ENCODE measurements at regions not wholly inside any gene's neighbourhood (a gene's known extent, or its start where the extent isn't known, plus 50 kb on each side); places are given as distances from the start of the nearest gene placed in this dataset.

- TF ChIP-seq CTCF (IDR thresholded peaks at IDR 0.05; ENCODE audit: low read depth, low read length, missing input control) (no peak), JUND (IDR thresholded peaks at IDR 0.05) (no peak), GABPA (IDR thresholded peaks at IDR 0.05 in 1 of 2, conservative IDR thresholded peaks at IDR 0.05 in 1 of 2) (no peak), REST (IDR thresholded peaks at IDR 0.05) (no peak), SP1 (IDR thresholded peaks at IDR 0.05) (no peak), FOXA2 (IDR thresholded peaks at IDR 0.05) (no peak), RAD21 (IDR thresholded peaks at IDR 0.05) (no peak)
- TF ChIP-seq, protein P1, sequence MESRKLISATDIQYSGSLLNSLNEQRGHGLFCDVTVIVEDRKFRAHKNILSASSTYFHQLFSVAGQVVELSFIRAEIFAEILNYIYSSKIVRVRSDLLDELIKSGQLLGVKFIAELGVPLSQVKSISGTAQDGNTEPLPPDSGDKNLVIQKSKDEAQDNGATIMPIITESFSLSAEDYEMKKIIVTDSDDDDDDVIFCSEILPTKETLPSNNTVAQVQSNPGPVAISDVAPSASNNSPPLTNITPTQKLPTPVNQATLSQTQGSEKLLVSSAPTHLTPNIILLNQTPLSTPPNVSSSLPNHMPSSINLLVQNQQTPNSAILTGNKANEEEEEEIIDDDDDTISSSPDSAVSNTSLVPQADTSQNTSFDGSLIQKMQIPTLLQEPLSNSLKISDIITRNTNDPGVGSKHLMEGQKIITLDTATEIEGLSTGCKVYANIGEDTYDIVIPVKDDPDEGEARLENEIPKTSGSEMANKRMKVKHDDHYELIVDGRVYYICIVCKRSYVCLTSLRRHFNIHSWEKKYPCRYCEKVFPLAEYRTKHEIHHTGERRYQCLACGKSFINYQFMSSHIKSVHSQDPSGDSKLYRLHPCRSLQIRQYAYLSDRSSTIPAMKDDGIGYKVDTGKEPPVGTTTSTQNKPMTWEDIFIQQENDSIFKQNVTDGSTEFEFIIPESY (IDR thresholded peaks at IDR 0.05): no peak
- Histone ChIP-seq H3K27me3 (ENCODE audit: control insufficient read depth in 4 of 4, insufficient read depth in 4 of 4, low read length in 3 of 4) (no peaks in the 10 kb centered on the region), H3K9ac (ENCODE audit: low read depth in 1 of 2, low read length in 2 of 2) (no peak overlapping the region), H3K4me3 (ENCODE audit: low read depth in 1 of 3, low read length in 3 of 3) (no peak overlapping the region), H3K27ac (ENCODE audit: low read depth in 1 of 2, low read length in 2 of 2) (no peak overlapping the region), H3K36me3 (ENCODE audit: control insufficient read depth in 4 of 4, insufficient read depth in 3 of 4, low read depth in 1 of 4, low read length in 3 of 4) (no peaks in the 10 kb centered on the region), H3K4me1 (ENCODE audit: control insufficient read depth in 4 of 4, insufficient read depth in 4 of 4, low read length in 3 of 4) (peaks cover 0 to 11% (median 3%) of the 10 kb centered on the region in 4 donors), H3K9me3 (ENCODE audit: control insufficient read depth in 4 of 4, low read length in 3 of 4) (no peaks in the 10 kb centered on the region)
- DNase-seq (ENCODE audit: low spot score): no peak
- WGBS: 96% methylated on average over 3 of the region's 3 CpGs
These were observed 83.8 kb upstream of the FNDC3B start for GRCh38 chr3:171955598-171955997.

DNA sequence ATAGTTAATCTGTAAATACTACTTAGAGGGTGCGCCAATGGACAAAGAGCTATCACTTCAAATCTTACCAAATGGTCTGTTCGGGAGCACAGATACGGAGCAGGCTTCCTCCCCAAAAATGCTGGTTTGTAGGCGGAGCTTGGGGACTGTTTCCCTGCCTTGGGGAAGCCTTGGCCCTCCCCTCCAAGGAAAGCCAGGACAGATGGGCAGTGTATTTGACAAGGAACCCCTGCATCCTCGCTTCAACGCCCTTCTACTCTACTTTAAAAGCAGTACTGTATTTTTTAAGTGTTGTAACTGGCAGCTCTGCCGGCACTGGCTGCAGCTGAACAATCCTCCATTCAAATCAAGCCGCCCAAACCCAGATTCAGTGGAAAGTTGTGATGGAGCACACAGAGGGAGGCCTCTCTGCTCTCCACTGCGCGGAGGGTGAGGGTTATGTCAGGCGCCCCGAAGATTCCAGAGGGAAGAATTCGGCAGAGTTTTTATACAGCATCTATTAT lies 83.1 kb upstream of the FNDC3B start:
- Histone ChIP-seq H3K4me1 (ENCODE audit: control insufficient read depth in 4 of 4, insufficient read depth in 4 of 4, low read length in 3 of 4) (peaks cover 0 to 11% (median 3%) of the 10 kb centered on the region in 4 donors), H3K4me3 (ENCODE audit: low read depth in 1 of 3, low read length in 3 of 3) (no peak overlapping the region), H3K27me3 (ENCODE audit: control insufficient read depth in 4 of 4, insufficient read depth in 4 of 4, low read length in 3 of 4) (no peaks in the 10 kb centered on the region), H3K27ac (ENCODE audit: low read depth in 1 of 2, low read length in 2 of 2) (no peak overlapping the region), H3K9me3 (ENCODE audit: control insufficient read depth in 4 of 4, low read length in 3 of 4) (no peaks in the 10 kb centered on the region), H3K9ac (ENCODE audit: low read depth in 1 of 2, low read length in 2 of 2) (no peak overlapping the region), H3K36me3 (ENCODE audit: control insufficient read depth in 4 of 4, insufficient read depth in 3 of 4, low read depth in 1 of 4, low read length in 3 of 4) (no peaks in the 10 kb centered on the region)
- DNase-seq (ENCODE audit: low spot score): no peak
- TF ChIP-seq ATF3 (IDR thresholded peaks at IDR 0.05) (no peak), REST (IDR thresholded peaks at IDR 0.05) (no peak), SP1 (IDR thresholded peaks at IDR 0.05) (no peak), RXRA (IDR thresholded peaks at IDR 0.05) (no peak), JUND (IDR thresholded peaks at IDR 0.05) (no peak), HNF4G (IDR thresholded peaks at IDR 0.05) (no peak), TAF1 (conservative IDR thresholded peaks at IDR 0.05) (no peak), FOXA2 (IDR thresholded peaks at IDR 0.05) (no peak), RAD21 (IDR thresholded peaks at IDR 0.05) (no peak)
- TF ChIP-seq, protein P2, sequence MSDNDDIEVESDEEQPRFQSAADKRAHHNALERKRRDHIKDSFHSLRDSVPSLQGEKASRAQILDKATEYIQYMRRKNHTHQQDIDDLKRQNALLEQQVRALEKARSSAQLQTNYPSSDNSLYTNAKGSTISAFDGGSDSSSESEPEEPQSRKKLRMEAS (IDR thresholded peaks at IDR 0.05): no peak
- 96% methylated on average over 13 of the region's 13 CpGs for WGBS
